SU-DHL-6 (cell line): ENCODE measurements at regions not wholly inside any gene's neighbourhood (a gene's known extent, or its start where the extent isn't known, plus 50 kb on each side); places are given as distances from the start of the nearest gene placed in this dataset.

ENCODE experiments used
- H2AFZ ChIP-seq: fragments of 200-600 bp; sonication (generic); 2 replicates; pipeline ENCODE4 v1.6.1; 2014; ENCODE audit warnings: low read depth, mild to moderate bottlenecking, moderate library complexity, mixed read lengths, antibody characterized with exemption, low read length; ENCODE audit not compliant: severe bottlenecking
- H3F3A ChIP-seq: fragments of 200-600 bp; shearing (Covaris generic); 2 replicates; pipeline ENCODE4 v1.6.0; 2016; ENCODE audit warnings: antibody characterized with exemption, mild to moderate bottlenecking; ENCODE audit not compliant: insufficient read depth
- H3K27ac ChIP-seq: fragments of 200-600 bp; sonication (generic); 2 replicates; pipeline ENCODE4 v1.5.1; 2016; ENCODE audit warnings: low read depth, mild to moderate bottlenecking, low read length, moderate library complexity, mixed read lengths
- H3K27me3 ChIP-seq: fragments of 200-600 bp; sonication (generic), shearing (Covaris generic); 2 replicates; pipeline ENCODE4 v1.6.0; 2014; ENCODE audit warnings: mild to moderate bottlenecking, low read length
- H3K36me3 ChIP-seq: fragments of 200-600 bp; sonication (generic); 2 replicates; pipeline ENCODE4 v1.6.1; 2014; ENCODE audit warnings: mild to moderate bottlenecking, low read length, mixed read lengths
- H3K4me2 ChIP-seq: fragments of 300-600, 200-600 bp; shearing (Covaris generic), sonication (generic); 2 replicates; pipeline ENCODE4 v1.6.0; 2014; ENCODE audit warnings: low read length, low read depth, mild to moderate bottlenecking; ENCODE audit not compliant: poor library complexity, severe bottlenecking
- H3K4me3 ChIP-seq: fragments of 200-600 bp; sonication (generic); 2 replicates; pipeline ENCODE4 v1.5.1; 2014; ENCODE audit warnings: antibody characterized with exemption, low read length, mild to moderate bottlenecking, mixed read lengths; ENCODE audit not compliant: insufficient read depth, poor library complexity, severe bottlenecking
- H3K79me2 ChIP-seq: fragments of 200-600 bp; sonication (generic); 2 replicates; pipeline ENCODE4 v1.6.1; 2014; ENCODE audit warnings: mild to moderate bottlenecking, low read length, moderate library complexity; ENCODE audit not compliant: insufficient read depth
- H3K9ac ChIP-seq: fragments of 200-600 bp; sonication (generic); 2 replicates; pipeline ENCODE4 v1.7.0; 2014; ENCODE audit warnings: mild to moderate bottlenecking, low read length
- H3K9me2 ChIP-seq: fragments of 200-600 bp; sonication (generic); replicated peaks from 2 replicates; pipeline ENCODE4 v1.6.1; 2014; ENCODE audit warnings: low read length; ENCODE audit not compliant: insufficient read depth
- H3K9me3 ChIP-seq: fragments of 200-600 bp; sonication (generic); 2 replicates; pipeline ENCODE4 v1.6.1; 2014; ENCODE audit warnings: low read length, mixed read lengths; ENCODE audit not compliant: insufficient read depth
- H4K20me1 ChIP-seq: fragments of 200-600 bp; sonication (generic); 2 replicates; pipeline ENCODE4 v1.6.1; 2014; ENCODE audit warnings: low read depth, mild to moderate bottlenecking, antibody characterized with exemption, low read length, moderate library complexity, mixed read lengths
- CTCF ChIP-seq: fragments of 200-600 bp; sonication (generic); IDR thresholded peaks from one replicate; pipeline ENCODE4 v1.5.1; 2017; ENCODE audit warnings: antibody characterized with exemption, mild to moderate bottlenecking, low read length, moderate library complexity; ENCODE audit not compliant: insufficient read depth, poor library complexity, severe bottlenecking
- EZH2phosphoT487 ChIP-seq: fragments of 200-600 bp; sonication (generic), shearing (Covaris generic); conservative IDR thresholded peaks from 2 replicates; pipeline ENCODE4 v1.6.1; 2018; ENCODE audit warnings: mild to moderate bottlenecking, antibody characterized with exemption, low read length, moderate library complexity, mixed read lengths

- Histone ChIP-seq H3K9ac (no peak overlapping the region), H3K36me3 (no peaks in the 10 kb centered on the region), H4K20me1 (no peaks in the 10 kb centered on the region), H3K9me2 (no peaks in the 10 kb centered on the region), H3K27ac (no peak overlapping the region), H3F3A (no peaks in the 10 kb centered on the region), H2AFZ (no peak overlapping the region), H3K79me2 (no peaks in the 10 kb centered on the region), H3K27me3 (no peaks in the 10 kb centered on the region; the same call in 1 of the 2 replicates), H3K4me3 (no peak overlapping the region), H3K4me2 (no peak overlapping the region), H3K9me3 (no peaks in the 10 kb centered on the region)
- TF ChIP-seq CTCF = no peak
Observed at GRCh38 chr11:112310848-112311247, 50.2 kb upstream of the PLET1 start.

DNA sequence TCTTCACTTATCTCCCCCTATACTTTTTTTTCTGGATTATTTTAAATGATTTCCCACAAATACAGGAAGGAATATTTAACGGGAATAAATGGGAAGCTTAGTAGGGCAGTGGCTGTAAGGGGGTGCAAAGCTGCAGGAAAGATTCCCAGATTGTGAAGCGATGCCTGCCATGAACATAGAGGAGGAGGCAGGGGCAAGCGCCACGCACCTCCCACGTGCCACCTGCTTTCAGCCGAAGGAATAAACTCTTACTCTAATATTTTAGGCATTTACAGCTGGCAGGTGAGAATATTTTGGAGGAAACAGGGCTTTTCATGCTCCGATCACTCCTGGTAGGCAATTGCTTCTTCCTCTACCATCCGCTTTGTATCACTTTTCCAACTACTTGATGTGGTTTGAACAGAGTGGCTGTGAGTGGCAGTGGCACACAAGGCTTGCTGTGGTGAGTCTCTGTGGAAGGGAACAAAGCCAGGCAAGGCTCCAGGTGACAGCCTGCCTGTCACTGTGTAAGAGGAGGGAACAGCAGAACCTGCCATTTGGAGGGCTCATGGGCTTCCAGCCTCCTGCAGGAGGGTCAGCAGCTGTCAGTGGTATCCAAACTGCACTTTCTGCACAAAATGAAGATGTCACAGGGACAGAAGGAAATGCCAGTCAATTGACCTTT is 54.5 kb upstream of the PLET1 start:
- Histone ChIP-seq H4K20me1 (no peaks in the 10 kb centered on the region), H2AFZ (no peak overlapping the region), H3K4me3 (no peak overlapping the region), H3K79me2 (no peaks in the 10 kb centered on the region), H3K36me3 (no peaks in the 10 kb centered on the region), H3K9me3 (no peaks in the 10 kb centered on the region), H3K27ac (no peak overlapping the region), H3K9ac (no peak overlapping the region), H3K9me2 (no peaks in the 10 kb centered on the region), H3K27me3 (no peaks in the 10 kb centered on the region; the same call in 1 of the 2 replicates), H3F3A (no peaks in the 10 kb centered on the region), H3K4me2 (no peak overlapping the region)
- no peak for TF ChIP-seq CTCF
- TF ChIP-seq EZH2phosphoT487 = no peak

DNA sequence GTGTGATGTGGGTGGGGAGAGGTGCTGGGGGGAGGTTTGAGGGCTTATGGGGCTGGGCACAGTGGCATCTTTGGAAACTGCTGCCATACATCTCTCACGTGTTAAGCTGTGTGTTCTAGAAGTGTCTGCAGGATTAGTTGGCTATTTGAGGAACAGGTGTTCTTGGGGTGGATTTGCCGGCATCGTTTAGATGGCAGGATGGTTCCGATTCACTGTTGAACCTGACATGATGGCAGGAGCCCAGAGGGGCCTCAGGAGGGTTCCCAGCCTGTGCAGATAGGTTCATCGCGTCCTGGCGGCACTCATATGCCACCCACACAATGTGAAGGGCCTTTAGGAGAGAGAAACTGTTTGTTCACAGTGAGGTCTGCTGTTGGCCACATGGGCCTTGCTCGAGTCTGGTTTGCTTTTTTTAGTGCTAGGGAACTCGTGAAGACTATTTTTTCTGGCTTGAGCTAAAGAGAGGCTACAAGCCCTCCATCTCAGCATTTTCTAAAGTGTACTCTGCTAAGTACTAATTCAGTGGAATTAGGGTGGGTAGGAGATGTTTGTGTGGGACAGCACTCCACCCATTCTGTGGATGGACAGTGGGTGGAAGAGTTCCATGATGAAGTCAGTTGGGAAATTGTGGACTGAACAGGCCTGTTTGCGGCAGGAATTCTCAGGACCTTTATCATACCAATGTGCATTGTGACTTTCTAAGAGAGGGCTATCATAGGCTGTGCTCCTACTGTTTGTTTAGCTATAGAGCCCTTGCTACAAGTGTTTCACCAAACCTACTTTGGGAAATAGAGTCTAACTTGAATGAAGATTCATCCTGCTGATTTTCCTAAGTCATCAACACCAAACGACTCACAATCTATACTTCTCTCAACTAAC is 55.4 kb upstream of the PLET1 start:
- Histone ChIP-seq H3K4me3 (no peak overlapping the region), H3K27me3 (no peaks in the 10 kb centered on the region), H3K27ac (no peak overlapping the region), H4K20me1 (no peaks in the 10 kb centered on the region), H2AFZ (no peak overlapping the region), H3K9ac (no peak overlapping the region), H3K36me3 (no peaks in the 10 kb centered on the region), H3K9me3 (no peaks in the 10 kb centered on the region), H3K79me2 (no peaks in the 10 kb centered on the region), H3K9me2 (no peaks in the 10 kb centered on the region), H3F3A (no peaks in the 10 kb centered on the region), H3K4me2 (no peak overlapping the region)
- TF ChIP-seq EZH2phosphoT487 = no peak
- TF ChIP-seq CTCF = no peak
